ENCODE measurements at regions not wholly inside any gene's neighbourhood (a gene's known extent, or its start where the extent isn't known, plus 50 kb on each side); places are given as distances from the start of the nearest gene placed in this dataset.
A peak's percentile ranks its signal among the peaks of the same experiment; 100 is the strongest.

GRCh38 chr7:126185959-126186580 is 1066.7 kb downstream of the GRM8 start:
- H3K27me3 ChIP-seq (ENCODE audit: insufficient read depth, low read length): no peaks in the 10 kb centered on the region
- H3K36me3 Mint-ChIP-seq (ENCODE audit: low read depth, unreplicated experiment): no peaks in the 10 kb centered on the region
- peak overlapping the region; percentile 59 for H3K27ac Mint-ChIP-seq (ENCODE audit: unreplicated experiment)
- no peak for FAIRE-seq
- H3K4me1 Mint-ChIP-seq (ENCODE audit: low read depth, unreplicated experiment): no peaks in the 10 kb centered on the region
- no peak for TF ChIP-seq CTCF (IDR thresholded peaks at IDR 0.05; ENCODE audit: insufficient read depth, low read depth, low read length)
- TF ChIP-seq EZH2 (IDR thresholded peaks at IDR 0.05; ENCODE audit: insufficient read depth, low read length): no peak
- H3K9me3 ChIP-seq (ENCODE audit: insufficient read depth, low read depth, low read length): no peaks in the 10 kb centered on the region
- H3K4me1 ChIP-seq (ENCODE audit: insufficient read depth, low read length): no peaks in the 10 kb centered on the region
- no peak overlapping the region for H3K4me3 ChIP-seq (ENCODE audit: insufficient read depth, low read depth, low read length)
- H3K79me2 ChIP-seq (ENCODE audit: insufficient read depth, low read length): no peaks in the 10 kb centered on the region
- no peak overlapping the region for H2AFZ ChIP-seq (ENCODE audit: low read depth, low read length)
- no peak for DNase-seq (ENCODE audit: low read depth)
- H4K20me1 ChIP-seq (ENCODE audit: insufficient read depth, low read length): no peaks in the 10 kb centered on the region
- H3K27ac ChIP-seq (ENCODE audit: low read depth, low read length): no peak overlapping the region
- no peak overlapping the region for H3K4me2 ChIP-seq (ENCODE audit: low read length)
- H3K9me3 Mint-ChIP-seq (ENCODE audit: unreplicated experiment): no peaks in the 10 kb centered on the region
- H3K4me3 Mint-ChIP-seq (ENCODE audit: unreplicated experiment): no peak overlapping the region
- H3K36me3 ChIP-seq (ENCODE audit: insufficient read depth, low read length): no peaks in the 10 kb centered on the region
- H3K27me3 Mint-ChIP-seq (ENCODE audit: low read depth, unreplicated experiment): no peaks in the 10 kb centered on the region
- no peak overlapping the region for H3K9ac ChIP-seq (ENCODE audit: low read length)

- Histone ChIP-seq H3K4me3 (ENCODE audit: insufficient read depth, low read depth, low read length) (no peak overlapping the region), H3K36me3 (ENCODE audit: insufficient read depth, low read length) (no peaks in the 10 kb centered on the region), H3K79me2 (ENCODE audit: insufficient read depth, low read length) (no peaks in the 10 kb centered on the region), H3K4me1 (ENCODE audit: insufficient read depth, low read length) (no peaks in the 10 kb centered on the region), H3K9me3 (ENCODE audit: insufficient read depth, low read depth, low read length) (no peaks in the 10 kb centered on the region), H3K27ac (ENCODE audit: low read depth, low read length) (no peak overlapping the region), H2AFZ (ENCODE audit: low read depth, low read length) (no peak overlapping the region), H4K20me1 (ENCODE audit: insufficient read depth, low read length) (no peaks in the 10 kb centered on the region), H3K27me3 (ENCODE audit: insufficient read depth, low read length) (no peaks in the 10 kb centered on the region), H3K9ac (ENCODE audit: low read length) (no peak overlapping the region), H3K4me2 (ENCODE audit: low read length) (no peak overlapping the region)
- DNase-seq (ENCODE audit: low read depth) (no peak), FAIRE-seq (no peak)
- no peaks in the 10 kb centered on the region for H3K4me1 Mint-ChIP-seq (ENCODE audit: low read depth, unreplicated experiment)
- no peak overlapping the region for H3K4me3 Mint-ChIP-seq (ENCODE audit: unreplicated experiment)
- no peaks in the 10 kb centered on the region for H3K36me3 Mint-ChIP-seq (ENCODE audit: low read depth, unreplicated experiment)
- no peak overlapping the region for H3K27ac Mint-ChIP-seq (ENCODE audit: unreplicated experiment)
- no peaks in the 10 kb centered on the region for H3K9me3 Mint-ChIP-seq (ENCODE audit: unreplicated experiment)
- H3K27me3 Mint-ChIP-seq (ENCODE audit: low read depth, unreplicated experiment): no peaks in the 10 kb centered on the region
- no peak for TF ChIP-seq CTCF (IDR thresholded peaks at IDR 0.05; ENCODE audit: insufficient read depth, low read depth, low read length)
- no peak for TF ChIP-seq EZH2 (IDR thresholded peaks at IDR 0.05; ENCODE audit: insufficient read depth, low read length)
These were observed 1072.8 kb downstream of the GRM8 start for GRCh38 chr7:126179916-126180315.

- Histone ChIP-seq H3K4me3 (ENCODE audit: insufficient read depth, low read depth, low read length) (no peak overlapping the region), H3K27ac (ENCODE audit: low read depth, low read length) (no peak overlapping the region), H3K4me2 (ENCODE audit: low read length) (no peak overlapping the region), H2AFZ (ENCODE audit: low read depth, low read length) (no peak overlapping the region), H3K79me2 (ENCODE audit: insufficient read depth, low read length) (no peaks in the 10 kb centered on the region), H3K9me3 (ENCODE audit: insufficient read depth, low read depth, low read length) (no peaks in the 10 kb centered on the region), H3K27me3 (ENCODE audit: insufficient read depth, low read length) (no peaks in the 10 kb centered on the region), H3K4me1 (ENCODE audit: insufficient read depth, low read length) (no peaks in the 10 kb centered on the region), H4K20me1 (ENCODE audit: insufficient read depth, low read length) (no peaks in the 10 kb centered on the region), H3K36me3 (ENCODE audit: insufficient read depth, low read length) (no peaks in the 10 kb centered on the region), H3K9ac (ENCODE audit: low read length) (no peak overlapping the region)
- Mint-ChIP-seq H3K4me3 (ENCODE audit: unreplicated experiment) (no peak overlapping the region), H3K27ac (ENCODE audit: unreplicated experiment) (no peak overlapping the region), H3K4me1 (ENCODE audit: low read depth, unreplicated experiment) (no peaks in the 10 kb centered on the region), H3K9me3 (ENCODE audit: unreplicated experiment) (peaks cover 2% of the 10 kb centered on the region), H3K36me3 (ENCODE audit: low read depth, unreplicated experiment) (no peaks in the 10 kb centered on the region), H3K27me3 (ENCODE audit: low read depth, unreplicated experiment) (no peaks in the 10 kb centered on the region)
- DNase-seq (ENCODE audit: low read depth) (no peak), FAIRE-seq (no peak)
- TF ChIP-seq EZH2 (IDR thresholded peaks at IDR 0.05; ENCODE audit: insufficient read depth, low read length) (no peak), CTCF (IDR thresholded peaks at IDR 0.05; ENCODE audit: insufficient read depth, low read depth, low read length) (no peak)
These were observed 1073.9 kb downstream of the GRM8 start for GRCh38 chr7:126178865-126179264.

Data from astrocyte (in vitro differentiated cells and primary cell).